ENCODE measurements at regions not wholly inside any gene's neighbourhood (a gene's known extent, or its start where the extent isn't known, plus 50 kb on each side); places are given as distances from the start of the nearest gene placed in this dataset.

GRCh38 chr4:184575306-184575705 is 73.9 kb downstream of the CASP3 start:
- DNase-seq (ENCODE audit: low read depth in 2 of 2) = no peak

GRCh38 chr4:184574861-184575260 is 74.4 kb downstream of the CASP3 start:
- no peak for DNase-seq (ENCODE audit: low read depth in 2 of 2)

GRCh38 chr4:184573701-184574100 is 75.5 kb downstream of the CASP3 start:
- DNase-seq (ENCODE audit: low read depth in 2 of 2) = no peak

- DNase-seq (ENCODE audit: low read depth in 2 of 2) = no peak
Measured at GRCh38 chr4:184568770-184569169, 80.5 kb downstream of the CASP3 start.

GRCh38 chr4:184563621-184564020 is 85.6 kb downstream of the CASP3 start:
- no peak for DNase-seq (ENCODE audit: low read depth in 2 of 2)

- no peak for DNase-seq (ENCODE audit: low read depth in 2 of 2)
Measured at GRCh38 chr4:184558996-184559395, 84.6 kb upstream of the IRF2 start.

GRCh38 chr4:184553891-184554290 is 79.5 kb upstream of the IRF2 start:
- no peak for DNase-seq (ENCODE audit: low read depth in 2 of 2)

GRCh38 chr4:184550476-184550875 is 76.1 kb upstream of the IRF2 start:
- DNase-seq (ENCODE audit: low read depth in 2 of 2) = no peak

GRCh38 chr4:184548648-184549341 is 74.4 kb upstream of the IRF2 start:
- DNase-seq (ENCODE audit: low read depth in 2 of 2) = no peak

GRCh38 chr4:184548316-184548647 is 73.9 kb upstream of the IRF2 start:
- DNase-seq (ENCODE audit: low read depth in 2 of 2) = no peak

- DNase-seq (ENCODE audit: low read depth in 2 of 2) = no peak
Measured at GRCh38 chr4:184544788-184545409, 70.5 kb upstream of the IRF2 start.

- DNase-seq (ENCODE audit: low read depth in 2 of 2) = no peak
Measured at GRCh38 chr4:184541907-184542306, 67.6 kb upstream of the IRF2 start.

- DNase-seq (ENCODE audit: low read depth in 2 of 2) = no peak
Measured at GRCh38 chr4:184540307-184540706, 66.0 kb upstream of the IRF2 start.

GRCh38 chr4:184538023-184538599 is 63.8 kb upstream of the IRF2 start:
- DNase-seq (ENCODE audit: low read depth in 2 of 2) = peak; percentile 38 to 45

- DNase-seq (ENCODE audit: low read depth in 2 of 2) = peak; percentile 88 to 90
Measured at GRCh38 chr4:184537269-184538022, 63.1 kb upstream of the IRF2 start.

- DNase-seq (ENCODE audit: low read depth in 2 of 2) = no peak
Measured at GRCh38 chr4:184536881-184537248, 62.5 kb upstream of the IRF2 start.

- no peak for DNase-seq (ENCODE audit: low read depth in 2 of 2)
Measured at GRCh38 chr4:184536065-184536880, 61.9 kb upstream of the IRF2 start.

- no peak for DNase-seq (ENCODE audit: low read depth in 2 of 2)
Measured at GRCh38 chr4:184534511-184535391, 60.4 kb upstream of the IRF2 start.

- no peak for DNase-seq (ENCODE audit: low read depth in 2 of 2)
Measured at GRCh38 chr4:184533908-184534307, 59.6 kb upstream of the IRF2 start.

GRCh38 chr4:184531008-184531407 is 56.7 kb upstream of the IRF2 start:
- DNase-seq (ENCODE audit: low read depth in 2 of 2) = no peak

- no peak for DNase-seq (ENCODE audit: low read depth in 2 of 2)
Measured at GRCh38 chr4:184529283-184529682, 54.9 kb upstream of the IRF2 start.
